GM21390 (cell line): ENCODE measurements at regions not wholly inside any gene's neighbourhood (a gene's known extent, or its start where the extent isn't known, plus 50 kb on each side); places are given as distances from the start of the nearest gene placed in this dataset.

ENCODE experiments used
- ATAC-seq: cut with Tn5 transposase; IDR thresholded peaks from one replicate; pipeline ENCODE4 v1.9.1; 2021; ENCODE audit not compliant: unreplicated experiment

GRCh38 chr12:46908936-46909635 lies 83.3 kb upstream of the SLC38A4 start:
- ATAC-seq = no peak

- ATAC-seq = no peak
Observed at GRCh38 chr12:46910830-46911229, 85.0 kb upstream of the SLC38A4 start.

- no peak for ATAC-seq
Observed at GRCh38 chr12:46914336-46914735, 88.5 kb upstream of the SLC38A4 start.

GRCh38 chr12:46915082-46915481 lies 89.3 kb upstream of the SLC38A4 start:
- no peak for ATAC-seq

GRCh38 chr12:46915836-46916235 lies 90.0 kb upstream of the SLC38A4 start:
- ATAC-seq = no peak

- no peak for ATAC-seq
Observed at GRCh38 chr12:46916796-46917419, 91.1 kb upstream of the SLC38A4 start.

GRCh38 chr12:46917821-46918220 lies 92.0 kb upstream of the SLC38A4 start:
- ATAC-seq = no peak

- ATAC-seq = no peak
Observed at GRCh38 chr12:46918631-46919030, 92.8 kb upstream of the SLC38A4 start.

- ATAC-seq = no peak
Observed at GRCh38 chr12:46919666-46920400, 94.0 kb upstream of the SLC38A4 start.

- ATAC-seq = no peak
Observed at GRCh38 chr12:46920499-46920898, 94.7 kb upstream of the SLC38A4 start.

- no peak for ATAC-seq
Observed at GRCh38 chr12:46921048-46921763, 95.4 kb upstream of the SLC38A4 start.

GRCh38 chr12:46921764-46922133 lies 96.0 kb upstream of the SLC38A4 start:
- ATAC-seq = no peak

- ATAC-seq = no peak
Observed at GRCh38 chr12:46926526-46926925, 100.7 kb upstream of the SLC38A4 start.

GRCh38 chr12:46930101-46930500 lies 104.3 kb upstream of the SLC38A4 start:
- ATAC-seq = no peak

- ATAC-seq = no peak
Observed at GRCh38 chr12:46933947-46934346, 108.2 kb upstream of the SLC38A4 start.

GRCh38 chr12:46934374-46935111 lies 108.7 kb upstream of the SLC38A4 start:
- no peak for ATAC-seq

GRCh38 chr12:46935271-46935847 lies 109.6 kb upstream of the SLC38A4 start:
- no peak for ATAC-seq

- ATAC-seq = no peak
Observed at GRCh38 chr12:46936042-46936441, 110.2 kb upstream of the SLC38A4 start.

- ATAC-seq = no peak
Observed at GRCh38 chr12:46938071-46938678, 112.4 kb upstream of the SLC38A4 start.

GRCh38 chr12:46941981-46942380 lies 116.2 kb upstream of the SLC38A4 start:
- no peak for ATAC-seq
